ENCODE measurements at regions not wholly inside any gene's neighbourhood (a gene's known extent, or its start where the extent isn't known, plus 50 kb on each side); places are given as distances from the start of the nearest gene placed in this dataset.

DNA sequence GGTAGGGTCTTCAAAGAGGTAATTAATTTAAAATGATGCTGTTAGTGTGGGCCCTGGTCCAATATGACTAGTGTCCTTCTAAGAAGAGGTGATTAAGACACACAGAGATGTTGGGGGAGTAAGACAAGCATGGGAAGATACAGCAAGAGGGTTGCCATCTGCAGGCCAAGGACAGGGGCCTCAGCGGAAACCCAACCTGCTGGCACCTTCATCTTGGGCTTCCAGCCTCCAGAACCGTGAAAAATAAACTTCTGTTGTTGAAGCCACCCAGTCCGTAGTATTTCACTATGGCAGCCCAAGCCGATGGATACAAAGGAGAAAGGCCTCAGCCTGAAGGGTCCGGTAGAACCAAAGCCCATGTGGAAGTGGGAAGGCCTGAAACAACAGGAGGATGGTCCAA, 161.7 kb upstream of the UBE2E1 start:
- H3K9me3 ChIP-seq = no peaks in the 10 kb centered on the region
- no peak overlapping the region for H3K27ac ChIP-seq
- no peaks in the 10 kb centered on the region for H3K4me1 ChIP-seq
- no peaks in the 10 kb centered on the region for H3K27me3 ChIP-seq
- TF ChIP-seq, protein P1, sequence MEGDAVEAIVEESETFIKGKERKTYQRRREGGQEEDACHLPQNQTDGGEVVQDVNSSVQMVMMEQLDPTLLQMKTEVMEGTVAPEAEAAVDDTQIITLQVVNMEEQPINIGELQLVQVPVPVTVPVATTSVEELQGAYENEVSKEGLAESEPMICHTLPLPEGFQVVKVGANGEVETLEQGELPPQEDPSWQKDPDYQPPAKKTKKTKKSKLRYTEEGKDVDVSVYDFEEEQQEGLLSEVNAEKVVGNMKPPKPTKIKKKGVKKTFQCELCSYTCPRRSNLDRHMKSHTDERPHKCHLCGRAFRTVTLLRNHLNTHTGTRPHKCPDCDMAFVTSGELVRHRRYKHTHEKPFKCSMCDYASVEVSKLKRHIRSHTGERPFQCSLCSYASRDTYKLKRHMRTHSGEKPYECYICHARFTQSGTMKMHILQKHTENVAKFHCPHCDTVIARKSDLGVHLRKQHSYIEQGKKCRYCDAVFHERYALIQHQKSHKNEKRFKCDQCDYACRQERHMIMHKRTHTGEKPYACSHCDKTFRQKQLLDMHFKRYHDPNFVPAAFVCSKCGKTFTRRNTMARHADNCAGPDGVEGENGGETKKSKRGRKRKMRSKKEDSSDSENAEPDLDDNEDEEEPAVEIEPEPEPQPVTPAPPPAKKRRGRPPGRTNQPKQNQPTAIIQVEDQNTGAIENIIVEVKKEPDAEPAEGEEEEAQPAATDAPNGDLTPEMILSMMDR (IDR thresholded peaks at IDR 0.05) = no peak
- intact Hi-C loops (cut with DNase I) = no loop called here
- no peaks in the 10 kb centered on the region for H3K36me3 ChIP-seq
- no peak overlapping the region for H3K9ac ChIP-seq (ENCODE audit: low read depth in 2 of 2, low read length in 2 of 2)
- no peak for DNase-seq
- no peak overlapping the region for H3K4me3 ChIP-seq

DNA sequence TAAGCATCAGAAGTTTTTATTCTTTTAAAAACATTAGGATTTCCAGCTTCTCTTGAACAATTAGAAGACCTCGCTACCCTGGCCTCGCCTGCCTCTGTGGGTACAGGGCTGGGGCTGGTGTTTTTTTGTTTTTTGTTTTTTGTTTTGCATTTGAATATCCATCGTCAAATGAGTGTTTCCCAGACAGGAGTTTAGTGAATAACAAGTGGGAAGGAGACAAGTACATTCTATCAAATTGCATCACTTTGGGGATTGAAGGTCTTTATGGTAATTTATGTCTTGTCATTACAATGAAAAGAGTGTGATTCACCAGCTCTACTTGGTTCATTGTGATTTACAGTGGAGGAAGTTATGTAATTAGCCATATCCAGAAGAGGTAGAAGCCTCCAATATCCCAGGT, 161.1 kb upstream of the UBE2E1 start:
- Histone ChIP-seq H3K9ac (ENCODE audit: low read depth in 2 of 2, low read length in 2 of 2) (no peak overlapping the region), H3K4me1 (no peaks in the 10 kb centered on the region), H3K9me3 (no peaks in the 10 kb centered on the region), H3K27ac (no peak overlapping the region), H3K36me3 (no peaks in the 10 kb centered on the region), H3K4me3 (no peak overlapping the region), H3K27me3 (no peaks in the 10 kb centered on the region)
- DNase-seq = no peak
- intact Hi-C loops (cut with DNase I) = no loop called here
- TF ChIP-seq, protein P1 (IDR thresholded peaks at IDR 0.05) = no peak

DNA sequence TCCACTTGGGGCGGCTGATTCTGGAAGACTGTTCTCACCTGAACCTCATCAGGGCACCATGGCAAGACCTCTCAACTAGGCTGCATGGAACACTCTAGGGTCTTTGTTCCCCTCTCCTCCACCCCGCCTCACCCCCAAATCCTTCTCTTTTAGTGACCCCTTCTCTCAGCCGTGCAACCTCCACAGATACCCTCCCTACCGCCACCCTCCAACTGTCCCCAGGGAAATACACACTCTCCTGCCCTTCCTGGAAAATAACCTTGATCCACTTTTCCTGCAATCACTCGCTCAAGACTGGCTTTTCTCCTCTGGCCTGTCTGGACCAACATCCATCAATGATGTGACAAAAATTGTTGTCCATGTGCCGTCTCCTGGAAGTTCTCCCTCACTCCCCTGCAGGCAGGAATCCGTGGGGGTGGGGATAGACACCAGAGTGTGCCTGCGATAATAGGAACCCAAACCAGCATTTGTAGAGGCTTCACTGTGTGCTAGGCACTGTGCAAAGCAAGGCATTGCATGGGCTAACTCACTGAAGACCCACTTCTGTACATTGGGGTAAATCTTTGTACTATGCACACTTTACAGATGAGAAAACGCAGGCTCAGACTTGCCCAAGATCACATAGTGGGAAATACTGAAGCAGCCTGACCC, 160.1 kb upstream of the UBE2E1 start:
- no peak overlapping the region for H3K27ac ChIP-seq
- no peak for DNase-seq
- TF ChIP-seq, protein P1 (IDR thresholded peaks at IDR 0.05) = no peak
- no peaks in the 10 kb centered on the region for H3K9me3 ChIP-seq
- no peak overlapping the region for H3K9ac ChIP-seq (ENCODE audit: low read depth in 2 of 2, low read length in 2 of 2)
- H3K4me3 ChIP-seq = no peak overlapping the region
- intact Hi-C loops (cut with DNase I) = no loop called here
- H3K27me3 ChIP-seq = no peaks in the 10 kb centered on the region
- H3K4me1 ChIP-seq = no peaks in the 10 kb centered on the region
- no peaks in the 10 kb centered on the region for H3K36me3 ChIP-seq

DNA sequence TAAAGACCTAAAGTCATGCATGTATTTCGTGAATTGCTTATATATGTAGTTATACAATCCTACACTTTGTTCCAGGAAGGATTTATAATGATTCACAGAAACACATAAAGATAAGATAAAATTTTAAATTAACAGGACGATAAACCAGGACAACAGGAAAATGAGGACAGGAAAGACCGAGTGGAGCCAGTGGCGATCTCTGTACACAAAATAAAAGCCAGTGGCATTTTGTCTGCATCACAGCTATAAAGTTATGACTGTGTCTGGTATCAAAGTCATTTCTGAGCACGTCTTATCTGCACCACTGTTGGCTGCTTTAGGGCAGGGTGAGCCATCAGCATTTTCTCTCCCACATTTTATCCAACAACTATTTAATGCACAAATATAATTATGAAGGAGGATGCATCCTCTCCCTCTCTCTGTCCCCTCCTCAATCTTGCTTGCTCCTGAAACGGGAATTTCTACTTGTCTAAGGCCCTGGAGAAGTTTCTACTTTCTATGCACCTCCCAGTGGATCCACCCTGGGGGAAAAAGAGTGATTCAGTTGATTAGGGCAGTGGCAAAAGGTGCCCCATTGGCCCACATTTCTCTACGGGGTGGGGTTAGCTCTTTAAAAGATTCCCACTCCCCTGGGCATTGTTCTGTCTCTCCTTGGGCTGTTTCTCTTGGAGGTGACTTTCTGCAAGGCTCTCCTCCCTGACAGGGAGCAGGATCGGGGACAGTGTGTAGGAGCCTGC, 159.4 kb upstream of the UBE2E1 start:
- no peaks in the 10 kb centered on the region for H3K4me1 ChIP-seq
- intact Hi-C loops (cut with DNase I) = no loop called here
- TF ChIP-seq, protein P1 (IDR thresholded peaks at IDR 0.05) = no peak
- H3K4me3 ChIP-seq = no peak overlapping the region
- H3K9ac ChIP-seq (ENCODE audit: low read depth in 2 of 2, low read length in 2 of 2) = peak overlapping the region in 1 of 2 donors; percentile 36
- no peak overlapping the region for H3K27ac ChIP-seq
- H3K27me3 ChIP-seq = no peaks in the 10 kb centered on the region
- H3K36me3 ChIP-seq = no peaks in the 10 kb centered on the region
- no peaks in the 10 kb centered on the region for H3K9me3 ChIP-seq
- no peak for DNase-seq

DNA sequence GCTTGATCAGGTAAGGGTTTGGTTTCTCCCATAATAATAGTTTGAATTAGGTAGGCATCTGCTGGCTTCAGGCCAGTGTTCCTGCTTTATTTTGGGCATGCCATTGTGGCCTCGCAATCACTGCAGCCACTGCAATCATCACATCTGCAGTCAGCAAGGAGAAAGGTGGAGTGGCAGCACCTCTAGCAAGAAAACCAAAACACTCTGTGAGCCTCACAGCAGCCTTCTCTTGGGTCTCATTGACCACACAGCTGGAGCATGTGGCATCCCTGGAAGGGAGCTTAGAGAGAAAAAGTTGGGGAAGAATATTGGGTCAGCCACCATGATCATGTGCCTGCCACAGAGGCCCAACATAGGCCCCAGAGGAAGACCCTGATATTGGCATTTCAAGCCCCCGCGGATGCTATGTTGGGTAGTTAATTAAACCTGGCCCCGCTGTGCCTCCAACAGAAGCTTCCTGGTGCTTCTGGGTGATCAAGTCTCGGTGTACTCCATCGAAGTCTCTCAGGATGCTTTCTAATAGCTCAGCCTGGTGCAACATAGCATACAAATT, 158.0 kb upstream of the UBE2E1 start:
- Histone ChIP-seq H3K4me3 (no peak overlapping the region), H3K4me1 (no peaks in the 10 kb centered on the region), H3K9ac (ENCODE audit: low read depth in 2 of 2, low read length in 2 of 2) (no peak overlapping the region), H3K9me3 (no peaks in the 10 kb centered on the region), H3K27me3 (no peaks in the 10 kb centered on the region), H3K27ac (no peak overlapping the region), H3K36me3 (no peaks in the 10 kb centered on the region)
- intact Hi-C loops (cut with DNase I) = no loop called here
- TF ChIP-seq, protein P1 (IDR thresholded peaks at IDR 0.05) = no peak
- DNase-seq = no peak
